PC-3 (cell line): ENCODE measurements at regions not wholly inside any gene's neighbourhood (a gene's known extent, or its start where the extent isn't known, plus 50 kb on each side); places are given as distances from the start of the nearest gene placed in this dataset.

Source experiments
- CTCF ChIP-seq: fragments of 300-600 bp; sonication (generic); conservative IDR thresholded peaks from 2 replicates; pipeline ENCODE4 v1.5.1; 2017; ENCODE audit warnings: antibody characterized with exemption, low read depth, mild to moderate bottlenecking, low read length
- EZH2 ChIP-seq: fragments of 300-600 bp; sonication (generic); IDR thresholded peaks from one replicate; pipeline ENCODE4 v1.6.1; 2017; ENCODE audit warnings: antibody characterized with exemption, mild to moderate bottlenecking, low read length; ENCODE audit not compliant: unreplicated experiment

- TF ChIP-seq CTCF (no peak), EZH2 (no peak)
Measured at GRCh38 chr1:10900691-10901090, 104.2 kb upstream of the CASZ1 start.
